KMS-11 (cell line): ENCODE measurements at regions not wholly inside any gene's neighbourhood (a gene's known extent, or its start where the extent isn't known, plus 50 kb on each side); places are given as distances from the start of the nearest gene placed in this dataset.
"Not testable (repeated sequence)": the region's sequence is repeated elsewhere in the genome, so short reads cannot be mapped to it uniquely, and the experiment has no call there.

Experiments used
- H2AFZ ChIP-seq: fragments of 200-600 bp; sonication (generic); 2 replicates; pipeline ENCODE4 v1.6.1; 2016; ENCODE audit warnings: antibody characterized with exemption, mixed run types, low read depth
- H3K27ac ChIP-seq: fragments of 200-600 bp; sonication (generic); 2 replicates; pipeline ENCODE4 v1.6.1; 2016; ENCODE audit warnings: mild to moderate bottlenecking, mixed run types
- H3K27me3 ChIP-seq: fragments of 200-600 bp; sonication (generic); 2 replicates; pipeline ENCODE4 v1.6.1; 2017; ENCODE audit warnings: mild to moderate bottlenecking, low read depth, mixed run types, moderate library complexity; ENCODE audit not compliant: insufficient read depth
- H3K36me3 ChIP-seq: fragments of 200-600 bp; sonication (generic); 2 replicates; pipeline ENCODE4 v1.6.1; 2017; ENCODE audit warnings: mild to moderate bottlenecking, mixed run types; ENCODE audit not compliant: insufficient read depth
- H3K4me1 ChIP-seq: fragments of 200-600 bp; sonication (generic); 2 replicates; pipeline ENCODE4 v1.6.1; 2016; ENCODE audit warnings: mild to moderate bottlenecking, low read depth, mixed run types; ENCODE audit not compliant: poor library complexity, severe bottlenecking
- H3K4me2 ChIP-seq: fragments of 200-600 bp; sonication (generic); 2 replicates; pipeline ENCODE4 v1.7.0; 2016; ENCODE audit warnings: mild to moderate bottlenecking, mixed run types
- H3K4me3 ChIP-seq: fragments of 200-600 bp; sonication (generic); IDR thresholded peaks from 2 replicates; pipeline ENCODE4 v1.6.1; 2017; ENCODE audit warnings: low read depth, low read length, mixed read lengths; ENCODE audit not compliant: insufficient read depth
- H3K79me2 ChIP-seq: fragments of 200-600 bp; sonication (generic); 2 replicates; pipeline ENCODE4 v1.6.1; 2016; ENCODE audit warnings: low read depth, mixed run types; ENCODE audit not compliant: insufficient read depth
- H3K9ac ChIP-seq: fragments of 200-600 bp; sonication (generic); 2 replicates; pipeline ENCODE4 v1.6.1; 2016; ENCODE audit warnings: mild to moderate bottlenecking, mixed run types
- H4K20me1 ChIP-seq: fragments of 200-600 bp; sonication (generic); 2 replicates; pipeline ENCODE4 v1.6.1; 2016; ENCODE audit warnings: mild to moderate bottlenecking, mixed run types; ENCODE audit not compliant: insufficient read depth
- CTCF ChIP-seq: fragments of 200-600 bp; sonication (generic); conservative IDR thresholded peaks from 2 replicates; pipeline ENCODE4 v1.6.1; 2017; ENCODE audit warnings: low read depth, mild to moderate bottlenecking, antibody characterized with exemption, low read length, moderate library complexity, mixed read lengths

- Histone ChIP-seq H3K4me2 (no peak overlapping the region), H3K27ac (no peak overlapping the region), H3K4me3 (no peak overlapping the region), H3K9ac (no peak overlapping the region), H4K20me1 (no peaks in the 10 kb centered on the region), H3K4me1 (no peaks in the 10 kb centered on the region), H3K27me3 (no peaks in the 10 kb centered on the region), H2AFZ (no peak overlapping the region), H3K36me3 (no peaks in the 10 kb centered on the region), H3K79me2 (no peaks in the 10 kb centered on the region)
- TF ChIP-seq CTCF, result no peak
Measured at GRCh38 chr13:66152596-66152995, 1077.5 kb downstream of the PCDH9 start.

GRCh38 chr13:66144357-66144756, 1085.8 kb downstream of the PCDH9 start:
- not testable (repeated sequence) for H2AFZ ChIP-seq, H3K9ac ChIP-seq, H3K4me2 ChIP-seq, H3K4me3 ChIP-seq, H3K36me3 ChIP-seq, H3K27ac ChIP-seq, H3K4me1 ChIP-seq, H4K20me1 ChIP-seq, H3K27me3 ChIP-seq, H3K79me2 ChIP-seq

GRCh38 chr13:66139701-66140100, 1090.4 kb downstream of the PCDH9 start:
- H3K4me2 ChIP-seq, result no peak overlapping the region
- H3K9ac ChIP-seq, result no peak overlapping the region
- H3K36me3 ChIP-seq, result no peaks in the 10 kb centered on the region
- H3K27me3 ChIP-seq, result no peaks in the 10 kb centered on the region
- no peaks in the 10 kb centered on the region for H4K20me1 ChIP-seq
- H3K79me2 ChIP-seq, result no peaks in the 10 kb centered on the region
- no peak overlapping the region for H3K27ac ChIP-seq
- H3K4me1 ChIP-seq, result peaks cover 4% of the 10 kb centered on the region
- no peak overlapping the region for H3K4me3 ChIP-seq
- no peak overlapping the region for H2AFZ ChIP-seq
- TF ChIP-seq CTCF, result no peak

GRCh38 chr13:66139250-66139649, 1090.9 kb downstream of the PCDH9 start:
- Histone ChIP-seq H3K4me3 (no peak overlapping the region), H3K27ac (no peak overlapping the region), H3K9ac (no peak overlapping the region), H2AFZ (no peak overlapping the region), H3K79me2 (no peaks in the 10 kb centered on the region), H4K20me1 (no peaks in the 10 kb centered on the region), H3K4me1 (peaks cover 4% of the 10 kb centered on the region), H3K27me3 (no peaks in the 10 kb centered on the region), H3K4me2 (no peak overlapping the region), H3K36me3 (no peaks in the 10 kb centered on the region)
- TF ChIP-seq CTCF, result no peak

- Histone ChIP-seq H3K27me3 (no peaks in the 10 kb centered on the region), H4K20me1 (no peaks in the 10 kb centered on the region), H3K36me3 (no peaks in the 10 kb centered on the region), H3K4me1 (peaks cover 4% of the 10 kb centered on the region), H3K4me3 (no peak overlapping the region), H3K27ac (no peak overlapping the region), H2AFZ (no peak overlapping the region), H3K4me2 (no peak overlapping the region), H3K79me2 (no peaks in the 10 kb centered on the region), H3K9ac (no peak overlapping the region)
- no peak for TF ChIP-seq CTCF
Measured at GRCh38 chr13:66138172-66138811, 1091.8 kb downstream of the PCDH9 start.
